ENCODE measurements at regions not wholly inside any gene's neighbourhood (a gene's known extent, or its start where the extent isn't known, plus 50 kb on each side); places are given as distances from the start of the nearest gene placed in this dataset.

GRCh38 chr4:58871509-58871908 lies 1761.3 kb upstream of the IGFBP7 start:
- H3K27ac ChIP-seq (ENCODE audit: insufficient read length, low read depth, low read length) = no peak overlapping the region
- H4K5ac ChIP-seq (ENCODE audit: insufficient read length, low read depth, low read length) = no peak overlapping the region
- H2BK12ac ChIP-seq (ENCODE audit: insufficient read length, low read depth, low read length) = no peak overlapping the region
- Mint-ChIP-seq H3K4me3 (no peak overlapping the region), H3K4me1 (no peaks in the 10 kb centered on the region), H3K27ac (no peak overlapping the region), H3K9me3 (peaks cover 3 to 6% of the 10 kb centered on the region in 2 experiments; a peak in 2 of 5 replicates), H3K27me3 (ENCODE audit: low read depth) (no peaks in the 10 kb centered on the region), H3K36me3 (ENCODE audit: insufficient read depth in 1 of 3, low read depth in 3 of 3) (no peaks in the 10 kb centered on the region)
- H3K4me2 ChIP-seq (ENCODE audit: insufficient read depth, insufficient read length, low read length) = no peak overlapping the region
- no CpG with 5 or more reads among the region's 3 CpGs for WGBS (ENCODE audit: extremely low coverage, insufficient read length, low lambda C conversion rate)
- H3K23me2 ChIP-seq (ENCODE audit: insufficient read length, low read depth, low read length, poor library complexity, severe bottlenecking) = no peaks in the 10 kb centered on the region
- no peak overlapping the region for H3K56ac ChIP-seq (ENCODE audit: insufficient read length, low read depth, low read length)
- H3K79me2 ChIP-seq (ENCODE audit: insufficient read depth, low read length) = no peaks in the 10 kb centered on the region
- H2BK20ac ChIP-seq (ENCODE audit: low read depth, low read length, poor library complexity, severe bottlenecking) = no peak overlapping the region
- no peak overlapping the region for H2AFZ ChIP-seq (ENCODE audit: low read length)
- H2BK120ac ChIP-seq (ENCODE audit: low read depth, low read length, poor library complexity, severe bottlenecking) = no peak overlapping the region
- no peak overlapping the region for H2BK5ac ChIP-seq (ENCODE audit: insufficient read length, low read length)
- no peaks in the 10 kb centered on the region for H3K79me1 ChIP-seq (ENCODE audit: insufficient read depth, low read depth, low read length, poor library complexity, severe bottlenecking)
- H3K18ac ChIP-seq (ENCODE audit: insufficient read length, low read depth, low read length) = no peak overlapping the region
- H3K9ac ChIP-seq (ENCODE audit: extremely low read depth, insufficient read length, low read length) = no peak overlapping the region
- H3K23ac ChIP-seq (ENCODE audit: insufficient read length, low read depth, low read length) = no peak overlapping the region
- TF ChIP-seq CTCF (conservative IDR thresholded peaks at IDR 0.05) = no peak
- no peaks in the 10 kb centered on the region for H3K4me1 ChIP-seq (ENCODE audit: insufficient read depth, low read length)
- no peak overlapping the region for H4K91ac ChIP-seq (ENCODE audit: insufficient read length, low read depth, low read length)
- H3T11ph ChIP-seq (ENCODE audit: low read length) = no peak overlapping the region
- H3K9me3 ChIP-seq (ENCODE audit: control insufficient read depth, low read depth, low read length) = no peaks in the 10 kb centered on the region
- DNase-seq = no peak
- no peak overlapping the region for H3K14ac ChIP-seq (ENCODE audit: insufficient read depth, low read length)
- no peak overlapping the region for H2AK5ac ChIP-seq (ENCODE audit: insufficient read length, low read length)
- H4K20me1 ChIP-seq (ENCODE audit: control insufficient read depth, insufficient read depth, insufficient read length) = no peaks in the 10 kb centered on the region
- no peak overlapping the region for H2BK15ac ChIP-seq (ENCODE audit: low read depth, low read length)
- H3K4ac ChIP-seq (ENCODE audit: low read depth, low read length) = no peak overlapping the region
- no peaks in the 10 kb centered on the region for H3K27me3 ChIP-seq (ENCODE audit: insufficient read depth, low read length)
- no peak overlapping the region for H4K8ac ChIP-seq (replicated peaks; ENCODE audit: insufficient read length, low read depth, low read length)
